ENCODE measurements at regions not wholly inside any gene's neighbourhood (a gene's known extent, or its start where the extent isn't known, plus 50 kb on each side); places are given as distances from the start of the nearest gene placed in this dataset.

GRCh38 chr4:123283371-123283895 lies 113.2 kb upstream of the SPRY1 start:
- no peak for ATAC-seq (ENCODE audit: low read depth)
- no peak overlapping the region for H3K9ac ChIP-seq (ENCODE audit: low read depth, low read length)
- H2BK20ac ChIP-seq (ENCODE audit: low read depth, low read length) = no peak overlapping the region
- no peak for DNase-seq
- BruUV-seq (replicated peaks) = no TSS peak
- no peaks in the 10 kb centered on the region for H4K20me1 ChIP-seq (ENCODE audit: insufficient read depth, low read length)
- H2AK5ac ChIP-seq (ENCODE audit: low read depth, low read length) = no peak overlapping the region
- dilution Hi-C loops (cut with HindIII; ENCODE audit: low sequenced_read_pairs, unreplicated experiment) = no loop called here
- no peaks in the 10 kb centered on the region for H3K79me1 ChIP-seq (ENCODE audit: low read depth in 1 of 2, low read length in 2 of 2)
- H3K4me2 ChIP-seq (ENCODE audit: low read depth, low read length) = no peak overlapping the region
- no peak overlapping the region for H2BK15ac ChIP-seq (ENCODE audit: low read depth, low read length)
- H2BK5ac ChIP-seq (ENCODE audit: low read depth, low read length, poor library complexity, severe bottlenecking) = no peak overlapping the region
- H3K4ac ChIP-seq (ENCODE audit: low read depth, low read length) = no peak overlapping the region
- H3K18ac ChIP-seq (ENCODE audit: low read depth, low read length) = no peak overlapping the region
- H4K5ac ChIP-seq (ENCODE audit: low read depth, low read length) = no peak overlapping the region
- intact Hi-C loops (cut with micrococcal nuclease) = no loop called here
- no peak overlapping the region for H4K8ac ChIP-seq (ENCODE audit: low read depth in 2 of 2, low read length in 2 of 2)
- H3K9me1 ChIP-seq (ENCODE audit: insufficient read depth, low read length) = no peaks in the 10 kb centered on the region
- no peak overlapping the region for H3K27ac ChIP-seq (ENCODE audit: insufficient read depth, low read length)
- H3K56ac ChIP-seq (ENCODE audit: extremely low read depth, insufficient read depth, low read length) = no peak overlapping the region
- H3K9me3 ChIP-seq (ENCODE audit: control insufficient read depth, insufficient read depth, low read length) = no peaks in the 10 kb centered on the region
- ChIA-PET CTCF (no interaction called here), POLR2A (ENCODE audit: unreplicated experiment) (no interaction called here)
- 86% methylated on average over 1 of the region's 3 CpGs; no CpG with 5 or more reads in 1 of the 2 experiments for WGBS, 2 experiments (ENCODE audit: extremely low coverage in 2 of 2, insufficient read length in 1 of 2)
- H2AK9ac ChIP-seq (replicated peaks; ENCODE audit: low read depth, low read length, poor library complexity) = no peak overlapping the region
- in situ Hi-C loops (cut with MboI; ENCODE audit: low sequenced_read_pairs) = no loop called here
- H2BK120ac ChIP-seq (ENCODE audit: low read depth, low read length) = no peak overlapping the region
- H4K91ac ChIP-seq (ENCODE audit: insufficient read depth, low read depth, low read length) = no peak overlapping the region
- no peaks in the 10 kb centered on the region for H3K27me3 ChIP-seq (ENCODE audit: control insufficient read depth, insufficient read depth, low read length)
- H3K4me3 ChIP-seq (ENCODE audit: insufficient read depth, low read depth, low read length) = no peak overlapping the region
- H2AFZ ChIP-seq (replicated peaks; ENCODE audit: low read length, poor library complexity) = no peak overlapping the region
- no peak overlapping the region for H3K14ac ChIP-seq (replicated peaks; ENCODE audit: low read depth, low read length)
- no peaks in the 10 kb centered on the region for H3K36me3 ChIP-seq (ENCODE audit: control insufficient read depth, insufficient read depth, low read length)
- no peak overlapping the region for H3K23ac ChIP-seq (ENCODE audit: low read depth, low read length)
- H3K4me1 ChIP-seq (ENCODE audit: control insufficient read depth, insufficient read depth, low read length) = peaks cover under 1% of the 10 kb centered on the region; the same call in 1 of the 2 replicates
- no peak for TF ChIP-seq FOS (IDR thresholded peaks at IDR 0.05; ENCODE audit: low read depth, low read length)
- no peak for TF ChIP-seq MXI1 (IDR thresholded peaks at IDR 0.05; ENCODE audit: borderline replicate concordance, low read depth, low read length)
- no peak for TF ChIP-seq RAD21 (IDR thresholded peaks at IDR 0.05; ENCODE audit: low read length)
- TF ChIP-seq NFE2L2 (IDR thresholded peaks at IDR 0.05; ENCODE audit: low read depth, low read length) = no peak
- TF ChIP-seq, protein P1, sequence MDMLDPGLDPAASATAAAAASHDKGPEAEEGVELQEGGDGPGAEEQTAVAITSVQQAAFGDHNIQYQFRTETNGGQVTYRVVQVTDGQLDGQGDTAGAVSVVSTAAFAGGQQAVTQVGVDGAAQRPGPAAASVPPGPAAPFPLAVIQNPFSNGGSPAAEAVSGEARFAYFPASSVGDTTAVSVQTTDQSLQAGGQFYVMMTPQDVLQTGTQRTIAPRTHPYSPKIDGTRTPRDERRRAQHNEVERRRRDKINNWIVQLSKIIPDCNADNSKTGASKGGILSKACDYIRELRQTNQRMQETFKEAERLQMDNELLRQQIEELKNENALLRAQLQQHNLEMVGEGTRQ (IDR thresholded peaks at IDR 0.05; ENCODE audit: low read depth, low read length) = no peak
- no peak for TF ChIP-seq RFX5 (IDR thresholded peaks at IDR 0.05; ENCODE audit: low read depth, low read length)
- no peak for TF ChIP-seq RCOR1 (IDR thresholded peaks at IDR 0.05; ENCODE audit: insufficient replicate concordance, low read length)
- TF ChIP-seq CHD1 (IDR thresholded peaks at IDR 0.05; ENCODE audit: low read depth, low read length) = no peak
- no peak for TF ChIP-seq CEBPB (IDR thresholded peaks at IDR 0.05; ENCODE audit: low read depth, low read length)
- TF ChIP-seq, protein P2, sequence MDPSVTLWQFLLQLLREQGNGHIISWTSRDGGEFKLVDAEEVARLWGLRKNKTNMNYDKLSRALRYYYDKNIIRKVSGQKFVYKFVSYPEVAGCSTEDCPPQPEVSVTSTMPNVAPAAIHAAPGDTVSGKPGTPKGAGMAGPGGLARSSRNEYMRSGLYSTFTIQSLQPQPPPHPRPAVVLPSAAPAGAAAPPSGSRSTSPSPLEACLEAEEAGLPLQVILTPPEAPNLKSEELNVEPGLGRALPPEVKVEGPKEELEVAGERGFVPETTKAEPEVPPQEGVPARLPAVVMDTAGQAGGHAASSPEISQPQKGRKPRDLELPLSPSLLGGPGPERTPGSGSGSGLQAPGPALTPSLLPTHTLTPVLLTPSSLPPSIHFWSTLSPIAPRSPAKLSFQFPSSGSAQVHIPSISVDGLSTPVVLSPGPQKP (IDR thresholded peaks at IDR 0.05; ENCODE audit: borderline replicate concordance, low read depth, low read length) = no peak
- TF ChIP-seq BHLHE40 (IDR thresholded peaks at IDR 0.05; ENCODE audit: low read depth, low read length) = no peak
- TF ChIP-seq, protein P3, sequence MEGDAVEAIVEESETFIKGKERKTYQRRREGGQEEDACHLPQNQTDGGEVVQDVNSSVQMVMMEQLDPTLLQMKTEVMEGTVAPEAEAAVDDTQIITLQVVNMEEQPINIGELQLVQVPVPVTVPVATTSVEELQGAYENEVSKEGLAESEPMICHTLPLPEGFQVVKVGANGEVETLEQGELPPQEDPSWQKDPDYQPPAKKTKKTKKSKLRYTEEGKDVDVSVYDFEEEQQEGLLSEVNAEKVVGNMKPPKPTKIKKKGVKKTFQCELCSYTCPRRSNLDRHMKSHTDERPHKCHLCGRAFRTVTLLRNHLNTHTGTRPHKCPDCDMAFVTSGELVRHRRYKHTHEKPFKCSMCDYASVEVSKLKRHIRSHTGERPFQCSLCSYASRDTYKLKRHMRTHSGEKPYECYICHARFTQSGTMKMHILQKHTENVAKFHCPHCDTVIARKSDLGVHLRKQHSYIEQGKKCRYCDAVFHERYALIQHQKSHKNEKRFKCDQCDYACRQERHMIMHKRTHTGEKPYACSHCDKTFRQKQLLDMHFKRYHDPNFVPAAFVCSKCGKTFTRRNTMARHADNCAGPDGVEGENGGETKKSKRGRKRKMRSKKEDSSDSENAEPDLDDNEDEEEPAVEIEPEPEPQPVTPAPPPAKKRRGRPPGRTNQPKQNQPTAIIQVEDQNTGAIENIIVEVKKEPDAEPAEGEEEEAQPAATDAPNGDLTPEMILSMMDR (conservative IDR thresholded peaks at IDR 0.05; ENCODE audit: low read depth, low read length) = no peak
- TF ChIP-seq POLR2A (IDR thresholded peaks at IDR 0.05; ENCODE audit: low read depth, low read length) = no peak
- no peak for TF ChIP-seq MAZ (IDR thresholded peaks at IDR 0.05; ENCODE audit: borderline replicate concordance, low read depth, low read length)
- no peak for TF ChIP-seq SMC3 (IDR thresholded peaks at IDR 0.05; ENCODE audit: low read depth, low read length)
- TF ChIP-seq MAFK (IDR thresholded peaks at IDR 0.05; ENCODE audit: low read depth, low read length) = no peak
